Dermis microvascular lymphatic vessel endothelial cell (primary cell): ENCODE measurements at regions not wholly inside any gene's neighbourhood (a gene's known extent, or its start where the extent isn't known, plus 50 kb on each side); places are given as distances from the start of the nearest gene placed in this dataset.

ENCODE experiments used
- DNase-seq, 2 donors: peaks; one replicate each; pipeline versions ENCODE4 v3.0.0 to v3.0.0-alpha.2; 2010; ENCODE audit warnings: low read depth in 2 of 2

- no peak for DNase-seq
Observed at GRCh38 chr14:49017447-49017846, 568.7 kb downstream of the RPS29 start.

- no peak for DNase-seq
Observed at GRCh38 chr14:49016381-49016780, 569.8 kb downstream of the RPS29 start.

- no peak for DNase-seq
Observed at GRCh38 chr14:49014476-49014875, 571.7 kb downstream of the RPS29 start.

GRCh38 chr14:49008363-49008762 is 577.8 kb downstream of the RPS29 start:
- DNase-seq = no peak

- DNase-seq = no peak
Observed at GRCh38 chr14:48991141-48991540, 595.0 kb downstream of the RPS29 start.

GRCh38 chr14:48983351-48983888 is 602.8 kb downstream of the RPS29 start:
- DNase-seq = no peak

GRCh38 chr14:48974994-48975393 is 611.2 kb downstream of the RPS29 start:
- no peak for DNase-seq

- DNase-seq = no peak
Observed at GRCh38 chr14:48973151-48973550, 613.0 kb downstream of the RPS29 start.

GRCh38 chr14:48970943-48971342 is 615.2 kb downstream of the RPS29 start:
- DNase-seq = no peak

GRCh38 chr14:48967419-48967818 is 618.8 kb downstream of the RPS29 start:
- no peak for DNase-seq

- DNase-seq = no peak
Observed at GRCh38 chr14:48963231-48963790, 622.9 kb downstream of the RPS29 start.

- no peak for DNase-seq
Observed at GRCh38 chr14:48957486-48957885, 628.7 kb downstream of the RPS29 start.

- no peak for DNase-seq
Observed at GRCh38 chr14:48955857-48956256, 630.3 kb downstream of the RPS29 start.

- no peak for DNase-seq
Observed at GRCh38 chr14:48954446-48954845, 631.7 kb downstream of the RPS29 start.

- DNase-seq = no peak
Observed at GRCh38 chr14:48944809-48945208, 641.4 kb downstream of the RPS29 start.

GRCh38 chr14:48943913-48944312 is 642.3 kb downstream of the RPS29 start:
- DNase-seq = no peak

GRCh38 chr14:48937541-48938195 is 648.5 kb downstream of the RPS29 start:
- DNase-seq = no peak

GRCh38 chr14:48936849-48937248 is 649.3 kb downstream of the RPS29 start:
- DNase-seq = no peak

GRCh38 chr14:48936362-48936761 is 649.8 kb downstream of the RPS29 start:
- DNase-seq = no peak

- DNase-seq = no peak
Observed at GRCh38 chr14:48925184-48925583, 661.0 kb downstream of the RPS29 start.

GRCh38 chr14:48914921-48915320 is 671.3 kb downstream of the RPS29 start:
- DNase-seq = no peak

GRCh38 chr14:48914382-48914781 is 671.8 kb downstream of the RPS29 start:
- DNase-seq = no peak

GRCh38 chr14:48900565-48900964 is 685.6 kb downstream of the RPS29 start:
- DNase-seq = no peak
